ENCODE measurements at regions not wholly inside any gene's neighbourhood (a gene's known extent, or its start where the extent isn't known, plus 50 kb on each side); places are given as distances from the start of the nearest gene placed in this dataset.
"Not testable (repeated sequence)": the region's sequence is repeated elsewhere in the genome, so short reads cannot be mapped to it uniquely, and the experiment has no call there.

GRCh38 chr4:171342646-171343045 is 470.6 kb upstream of the GALNTL6 start:
- no peaks in the 10 kb centered on the region for H3K36me3 ChIP-seq
- ATAC-seq (no peak), DNase-seq (no peak)
- TF ChIP-seq CTCF (IDR thresholded peaks at IDR 0.05 in 4 of 5, conservative IDR thresholded peaks at IDR 0.05 in 1 of 5) (no peak), POLR2A (IDR thresholded peaks at IDR 0.05) (no peak)
- intact Hi-C loops (cut with DNase I; ENCODE audit: low total_unique reads) (no loop called here), in situ Hi-C loops (cut with MboI; ENCODE audit: low sequenced_read_pairs in 4 of 4) (no loop called here)
- no peak overlapping the region for H3K4me3 ChIP-seq
- no peaks in the 10 kb centered on the region for H3K4me1 ChIP-seq
- no peaks in the 10 kb centered on the region for H3K27me3 ChIP-seq
- H3K9me3 ChIP-seq, result no peaks in the 10 kb centered on the region
- no peak overlapping the region for H3K27ac ChIP-seq

GRCh38 chr4:171340258-171340657 is 472.9 kb upstream of the GALNTL6 start:
- Histone ChIP-seq H3K27ac (no peak overlapping the region), H3K9me3 (no peaks in the 10 kb centered on the region), H3K36me3 (no peaks in the 10 kb centered on the region), H3K4me3 (no peak overlapping the region), H3K4me1 (no peaks in the 10 kb centered on the region), H3K27me3 (no peaks in the 10 kb centered on the region)
- TF ChIP-seq POLR2A (IDR thresholded peaks at IDR 0.05), result no peak
- no peak for TF ChIP-seq CTCF (IDR thresholded peaks at IDR 0.05 in 4 of 5, conservative IDR thresholded peaks at IDR 0.05 in 1 of 5)
- in situ Hi-C loops (cut with MboI; ENCODE audit: low sequenced_read_pairs in 4 of 4), result no loop called here
- intact Hi-C loops (cut with DNase I; ENCODE audit: low total_unique reads), result no loop called here
- ATAC-seq (no peak), DNase-seq (no peak)

- Histone ChIP-seq H3K27ac (no peak overlapping the region), H3K27me3 (no peaks in the 10 kb centered on the region), H3K4me3 (no peak overlapping the region), H3K9me3 (no peaks in the 10 kb centered on the region), H3K4me1 (no peaks in the 10 kb centered on the region), H3K36me3 (no peaks in the 10 kb centered on the region)
- no peak for DNase-seq
- ATAC-seq, result no peak
- TF ChIP-seq CTCF (IDR thresholded peaks at IDR 0.05 in 4 of 5, conservative IDR thresholded peaks at IDR 0.05 in 1 of 5), result no peak
- no peak for TF ChIP-seq POLR2A (IDR thresholded peaks at IDR 0.05)
- in situ Hi-C loops (cut with MboI; ENCODE audit: low sequenced_read_pairs in 4 of 4) (no loop called here), intact Hi-C loops (cut with DNase I; ENCODE audit: low total_unique reads) (no loop called here)
Measured at GRCh38 chr4:171334549-171334948, 478.7 kb upstream of the GALNTL6 start.

- in situ Hi-C loops (cut with MboI; ENCODE audit: low sequenced_read_pairs in 4 of 4) (no loop called here), intact Hi-C loops (cut with DNase I; ENCODE audit: low total_unique reads) (no loop called here)
- Histone ChIP-seq H3K4me3 (no peak overlapping the region), H3K36me3 (no peaks in the 10 kb centered on the region), H3K27me3 (no peaks in the 10 kb centered on the region), H3K4me1 (no peaks in the 10 kb centered on the region), H3K27ac (no peak overlapping the region), H3K9me3 (no peaks in the 10 kb centered on the region)
- DNase-seq (no peak), ATAC-seq (no peak)
- TF ChIP-seq CTCF (IDR thresholded peaks at IDR 0.05 in 4 of 5, conservative IDR thresholded peaks at IDR 0.05 in 1 of 5) (no peak), POLR2A (IDR thresholded peaks at IDR 0.05) (no peak)
Measured at GRCh38 chr4:171308661-171309060, 504.5 kb upstream of the GALNTL6 start.

- H3K27ac ChIP-seq; ATAC-seq; intact Hi-C loops (cut with DNase I; ENCODE audit: low total_unique reads); H3K36me3 ChIP-seq; DNase-seq; H3K27me3 ChIP-seq; H3K9me3 ChIP-seq; H3K4me1 ChIP-seq; H3K4me3 ChIP-seq; in situ Hi-C loops (cut with MboI; ENCODE audit: low sequenced_read_pairs in 4 of 4): not testable (repeated sequence)
Measured at GRCh38 chr4:171298048-171298718, 515.0 kb upstream of the GALNTL6 start.

All from gastrocnemius medialis (tissue), 4 donors.